ENCODE measurements at regions not wholly inside any gene's neighbourhood (a gene's known extent, or its start where the extent isn't known, plus 50 kb on each side); places are given as distances from the start of the nearest gene placed in this dataset.

GRCh38 chr2:220272656-220273055 lies 645.2 kb downstream of the SLC4A3 start:
- TF ChIP-seq SUZ12 (IDR thresholded peaks at IDR 0.05): no peak
- no peak for TF ChIP-seq TARDBP (IDR thresholded peaks at IDR 0.05)
- no peak for TF ChIP-seq SP1 (IDR thresholded peaks at IDR 0.05)
- TF ChIP-seq NFRKB (IDR thresholded peaks at IDR 0.05): no peak
- TF ChIP-seq PKNOX1 (IDR thresholded peaks at IDR 0.05): no peak
- no peak for TF ChIP-seq ELF4 (IDR thresholded peaks at IDR 0.05)
- no peak for TF ChIP-seq LEF1 (IDR thresholded peaks at IDR 0.05; ENCODE audit: borderline replicate concordance)
- no peak for TF ChIP-seq FOXM1 (IDR thresholded peaks at IDR 0.05; ENCODE audit: borderline replicate concordance)
- TF ChIP-seq CTBP1 (IDR thresholded peaks at IDR 0.05; ENCODE audit: borderline replicate concordance): no peak
- TF ChIP-seq ARNT (IDR thresholded peaks at IDR 0.05): no peak
- no peak for TF ChIP-seq FOXK2 (IDR thresholded peaks at IDR 0.05)
- no peak for TF ChIP-seq HDGF (IDR thresholded peaks at IDR 0.05; ENCODE audit: borderline replicate concordance)
- DNase-seq (ENCODE audit: extremely low spot score): no peak
- ChIA-PET POLR2A (no interaction called here), CTCF (no interaction called here)

- ChIA-PET CTCF (no interaction called here), POLR2A (no interaction called here)
- DNase-seq (ENCODE audit: extremely low spot score): no peak
- TF ChIP-seq SUZ12 (IDR thresholded peaks at IDR 0.05): no peak
- TF ChIP-seq FOXM1 (IDR thresholded peaks at IDR 0.05; ENCODE audit: borderline replicate concordance): no peak
- TF ChIP-seq L3MBTL2 (conservative IDR thresholded peaks at IDR 0.05): no peak
- no peak for TF ChIP-seq BHLHE40 (IDR thresholded peaks at IDR 0.05; ENCODE audit: borderline replicate concordance)
- TF ChIP-seq HDGF (IDR thresholded peaks at IDR 0.05; ENCODE audit: borderline replicate concordance): no peak
- no peak for TF ChIP-seq PKNOX1 (IDR thresholded peaks at IDR 0.05)
Measured at GRCh38 chr2:220273082-220273481, 645.7 kb downstream of the SLC4A3 start.

GRCh38 chr2:220275454-220275853 lies 648.0 kb downstream of the SLC4A3 start:
- no peak for DNase-seq (ENCODE audit: extremely low spot score)
- ChIA-PET CTCF (no interaction called here), POLR2A (no interaction called here)
- TF ChIP-seq BHLHE40 (IDR thresholded peaks at IDR 0.05; ENCODE audit: borderline replicate concordance) (no peak), FOXA1 (IDR thresholded peaks at IDR 0.05) (no peak), HDGF (IDR thresholded peaks at IDR 0.05; ENCODE audit: borderline replicate concordance) (no peak), CTBP1 (IDR thresholded peaks at IDR 0.05; ENCODE audit: borderline replicate concordance) (no peak), LEF1 (IDR thresholded peaks at IDR 0.05; ENCODE audit: borderline replicate concordance) (no peak), NFRKB (IDR thresholded peaks at IDR 0.05) (no peak), FOXK2 (IDR thresholded peaks at IDR 0.05) (no peak), L3MBTL2 (conservative IDR thresholded peaks at IDR 0.05) (no peak), ZNF384 (IDR thresholded peaks at IDR 0.05) (no peak), SP1 (IDR thresholded peaks at IDR 0.05) (no peak), ARNT (IDR thresholded peaks at IDR 0.05) (no peak), SUZ12 (IDR thresholded peaks at IDR 0.05) (no peak), ELF4 (IDR thresholded peaks at IDR 0.05) (no peak), PKNOX1 (IDR thresholded peaks at IDR 0.05) (no peak)

- no peak for DNase-seq (ENCODE audit: extremely low spot score)
- POLR2A ChIA-PET: no interaction called here
- CTCF ChIA-PET: no interaction called here
- TF ChIP-seq ARNT (IDR thresholded peaks at IDR 0.05) (no peak), ZNF384 (IDR thresholded peaks at IDR 0.05) (no peak), FOXA1 (IDR thresholded peaks at IDR 0.05) (no peak), LEF1 (IDR thresholded peaks at IDR 0.05; ENCODE audit: borderline replicate concordance) (no peak), ELF4 (IDR thresholded peaks at IDR 0.05) (no peak), CTBP1 (IDR thresholded peaks at IDR 0.05; ENCODE audit: borderline replicate concordance) (no peak)
Measured at GRCh38 chr2:220276741-220277444, 649.5 kb downstream of the SLC4A3 start.

GRCh38 chr2:220277445-220277975 lies 650.1 kb downstream of the SLC4A3 start:
- TF ChIP-seq PKNOX1 (IDR thresholded peaks at IDR 0.05) (no peak), FOXM1 (IDR thresholded peaks at IDR 0.05; ENCODE audit: borderline replicate concordance) (no peak), BHLHE40 (IDR thresholded peaks at IDR 0.05; ENCODE audit: borderline replicate concordance) (no peak), ZNF384 (IDR thresholded peaks at IDR 0.05) (no peak), HDGF (IDR thresholded peaks at IDR 0.05; ENCODE audit: borderline replicate concordance) (no peak), TARDBP (IDR thresholded peaks at IDR 0.05) (no peak), CTBP1 (IDR thresholded peaks at IDR 0.05; ENCODE audit: borderline replicate concordance) (no peak)
- DNase-seq (ENCODE audit: extremely low spot score): no peak
- ChIA-PET POLR2A (no interaction called here), CTCF (no interaction called here)

- TF ChIP-seq ARNT (IDR thresholded peaks at IDR 0.05) (no peak), TARDBP (IDR thresholded peaks at IDR 0.05) (no peak), FOXA1 (IDR thresholded peaks at IDR 0.05) (no peak), NFRKB (IDR thresholded peaks at IDR 0.05) (no peak), PKNOX1 (IDR thresholded peaks at IDR 0.05) (no peak), LEF1 (IDR thresholded peaks at IDR 0.05; ENCODE audit: borderline replicate concordance) (no peak), HDGF (IDR thresholded peaks at IDR 0.05; ENCODE audit: borderline replicate concordance) (no peak), SP1 (IDR thresholded peaks at IDR 0.05) (no peak), ELF4 (IDR thresholded peaks at IDR 0.05) (no peak), L3MBTL2 (conservative IDR thresholded peaks at IDR 0.05) (no peak), FOXM1 (IDR thresholded peaks at IDR 0.05; ENCODE audit: borderline replicate concordance) (no peak), BHLHE40 (IDR thresholded peaks at IDR 0.05; ENCODE audit: borderline replicate concordance) (no peak), SUZ12 (IDR thresholded peaks at IDR 0.05) (no peak)
- no peak for DNase-seq (ENCODE audit: extremely low spot score)
- ChIA-PET POLR2A (no interaction called here), CTCF (no interaction called here)
Measured at GRCh38 chr2:220278022-220278421, 650.6 kb downstream of the SLC4A3 start.

Measured in HEK293T (cell line).